H9 (cell line): ENCODE measurements at regions not wholly inside any gene's neighbourhood (a gene's known extent, or its start where the extent isn't known, plus 50 kb on each side); places are given as distances from the start of the nearest gene placed in this dataset.
A peak's percentile ranks its signal among the peaks of the same experiment; 100 is the strongest.

ENCODE experiments used
- DNase-seq: peaks from one replicate; pipeline ENCODE4 v3.0.0-alpha.2; 2017
- H2AFZ ChIP-seq: one replicate; pipeline ENCODE4 v1.6.1; 2013; ENCODE audit warnings: mild to moderate bottlenecking, low read length, control low read depth, moderate library complexity
- H2AK5ac ChIP-seq: 2 replicates; pipeline ENCODE4 v1.6.1; 2013; ENCODE audit warnings: low read length, control low read depth, mixed read lengths; ENCODE audit not compliant: insufficient read length
- H2BK120ac ChIP-seq: one replicate; pipeline ENCODE4 v1.6.1; 2013; ENCODE audit warnings: low read depth, mild to moderate bottlenecking, low read length, control low read depth, inconsistent platforms; ENCODE audit not compliant: poor library complexity, severe bottlenecking
- H2BK12ac ChIP-seq: 2 replicates; pipeline ENCODE4 v1.6.1; 2013; ENCODE audit warnings: low read length, control low read depth, mixed read lengths, low read depth; ENCODE audit not compliant: insufficient read length
- H2BK15ac ChIP-seq: 2 replicates; pipeline ENCODE4 v1.6.1; 2013; ENCODE audit warnings: low read depth, low read length, control low read depth
- H2BK20ac ChIP-seq: one replicate; pipeline ENCODE4 v1.6.1; 2013; ENCODE audit warnings: low read depth, mild to moderate bottlenecking, low read length, control low read depth, inconsistent platforms; ENCODE audit not compliant: poor library complexity, severe bottlenecking
- H2BK5ac ChIP-seq: 2 replicates; pipeline ENCODE4 v1.6.1; 2013; ENCODE audit warnings: low read length, control low read depth, mixed read lengths; ENCODE audit not compliant: insufficient read length
- H3K14ac ChIP-seq: 2 replicates; pipeline ENCODE4 v1.6.1; 2013; ENCODE audit warnings: low read length, control low read depth; ENCODE audit not compliant: insufficient read depth
- H3K18ac ChIP-seq: 2 replicates; pipeline ENCODE4 v1.6.1; 2013; ENCODE audit warnings: low read depth, mild to moderate bottlenecking, mixed read lengths, low read length, control low read depth; ENCODE audit not compliant: insufficient read length
- H3K23ac ChIP-seq: 2 replicates; pipeline ENCODE4 v1.6.1; 2013; ENCODE audit warnings: low read length, control low read depth, mixed read lengths, low read depth; ENCODE audit not compliant: insufficient read length
- H3K23me2 ChIP-seq: 2 replicates; pipeline ENCODE4 v1.6.1; 2013; ENCODE audit warnings: low read depth, mild to moderate bottlenecking, mixed read lengths, low read length, control low read depth; ENCODE audit not compliant: insufficient read length, poor library complexity, severe bottlenecking
- H3K27ac ChIP-seq: 2 replicates; pipeline ENCODE4 v1.5.1; 2013; ENCODE audit warnings: low read length, control low read depth, mixed read lengths, low read depth; ENCODE audit not compliant: insufficient read length
- H3K27me3 ChIP-seq: 2 replicates; pipeline ENCODE4 v1.6.1; 2013; ENCODE audit warnings: low read length, control low read depth, inconsistent platforms; ENCODE audit not compliant: insufficient read depth
- H3K4ac ChIP-seq: 2 replicates; pipeline ENCODE4 v1.6.1; 2013; ENCODE audit warnings: low read depth, mild to moderate bottlenecking, control low read depth, inconsistent platforms, low read length, moderate library complexity
- H3K4me1 ChIP-seq: 2 replicates; pipeline ENCODE4 v1.6.1; 2013; ENCODE audit warnings: low read length, control low read depth, inconsistent platforms; ENCODE audit not compliant: insufficient read depth
- H3K4me2 ChIP-seq: 2 replicates; pipeline ENCODE4 v1.6.1; 2013; ENCODE audit warnings: low read length, control low read depth, mixed read lengths; ENCODE audit not compliant: insufficient read length, insufficient read depth
- H3K56ac ChIP-seq: 2 replicates; pipeline ENCODE4 v1.6.1; 2013; ENCODE audit warnings: low read depth, mild to moderate bottlenecking, mixed read lengths, low read length, control low read depth; ENCODE audit not compliant: insufficient read length
- H3K79me1 ChIP-seq: 2 replicates; pipeline ENCODE4 v1.6.1; 2013; ENCODE audit warnings: low read depth, mild to moderate bottlenecking, moderate library complexity, low read length, control low read depth, inconsistent platforms; ENCODE audit not compliant: insufficient read depth, poor library complexity, severe bottlenecking
- H3K79me2 ChIP-seq: 2 replicates; pipeline ENCODE4 v1.6.1; 2013; ENCODE audit warnings: low read length, control low read depth, inconsistent platforms; ENCODE audit not compliant: insufficient read depth
- H3K9ac ChIP-seq: 2 replicates; pipeline ENCODE4 v1.6.1; 2013; ENCODE audit warnings: low read length, control low read depth, mixed read lengths; ENCODE audit not compliant: insufficient read length; ENCODE audit errors: extremely low read depth
- H3K9me3 ChIP-seq: one replicate; pipeline ENCODE4 v1.6.1; 2013; ENCODE audit warnings: low read depth, low read length, inconsistent platforms; ENCODE audit not compliant: control insufficient read depth
- H3T11ph ChIP-seq: one replicate; pipeline ENCODE4 v1.6.1; 2013; ENCODE audit warnings: mild to moderate bottlenecking, low read length, control low read depth, inconsistent platforms
- H4K20me1 ChIP-seq: one replicate; pipeline ENCODE4 v1.6.1; 2013; ENCODE audit not compliant: control insufficient read depth, insufficient read length, insufficient read depth
- H4K5ac ChIP-seq: 2 replicates; pipeline ENCODE4 v1.6.1; 2013; ENCODE audit warnings: low read depth, mild to moderate bottlenecking, mixed read lengths, low read length, control low read depth; ENCODE audit not compliant: insufficient read length
- H4K8ac ChIP-seq: replicated peaks from 2 replicates; pipeline ENCODE4 v1.6.1; 2013; ENCODE audit warnings: low read length, control low read depth, mixed read lengths, low read depth; ENCODE audit not compliant: insufficient read length
- H4K91ac ChIP-seq: 2 replicates; pipeline ENCODE4 v1.6.1; 2013; ENCODE audit warnings: low read depth, mild to moderate bottlenecking, moderate library complexity, mixed read lengths, low read length, control low read depth; ENCODE audit not compliant: insufficient read length
- H3K27ac Mint-ChIP-seq, 3 experiments: 2 replicates in 2 of 3; 3 replicates in 1 of 3; pipeline ENCODE4 v1.8.0; 2020 to 2021; ENCODE audit warnings: mixed read lengths in 3 of 3, mild to moderate bottlenecking in 1 of 3, moderate library complexity in 1 of 3
- H3K27me3 Mint-ChIP-seq: 2 replicates; pipeline ENCODE4 v1.8.0; 2021; ENCODE audit warnings: low read depth, mild to moderate bottlenecking, moderate library complexity, mixed read lengths
- H3K36me3 Mint-ChIP-seq, 3 experiments: 2 replicates in 2 of 3; 3 replicates in 1 of 3; pipeline ENCODE4 v1.8.0; 2020 to 2021; ENCODE audit warnings: low read depth in 3 of 3, mixed read lengths in 3 of 3; ENCODE audit not compliant: insufficient read depth in 1 of 3
- H3K4me1 Mint-ChIP-seq, 2 experiments: 2 replicates each; pipeline ENCODE4 v1.8.0; 2020; ENCODE audit warnings: mixed read lengths in 2 of 2
- H3K4me3 Mint-ChIP-seq, 2 experiments: 2 replicates in 1 of 2; 3 replicates in 1 of 2; pipeline ENCODE4 v1.8.0; 2020 to 2021; ENCODE audit warnings: mild to moderate bottlenecking in 2 of 2, mixed read lengths in 2 of 2, moderate library complexity in 1 of 2
- H3K9me3 Mint-ChIP-seq, 2 experiments: 2 replicates in 1 of 2; 3 replicates in 1 of 2; pipeline ENCODE4 v1.8.0; 2020; ENCODE audit warnings: mild to moderate bottlenecking in 2 of 2, mixed read lengths in 2 of 2, moderate library complexity in 1 of 2
- CTCF ChIP-seq: fragments of 200-600 bp; sonication (generic); conservative IDR thresholded peaks from 3 replicates; pipeline ENCODE4 v1.8.0; 2021; ENCODE audit warnings: antibody characterized with exemption, mild to moderate bottlenecking
- WGBS: extraction: QIAGEN DNeasy Blood & Tissue Kit; methylation state at CpG from one replicate; pipeline ENCODE4 v1.1.7; 2013; ENCODE audit warnings: missing lambda C conversion rate, low lambda C conversion rate, mixed read lengths; ENCODE audit not compliant: insufficient read length; ENCODE audit errors: extremely low coverage; 5-methylcytosine and 5-hydroxymethylcytosine counted together

GRCh38 chr20:60206259-60206658 lies 248.0 kb downstream of the CDH26 start:
- Histone ChIP-seq H3K18ac (no peak overlapping the region), H3K79me2 (no peaks in the 10 kb centered on the region), H2BK120ac (no peak overlapping the region), H3K23ac (no peak overlapping the region), H2AFZ (no peak overlapping the region), H4K91ac (no peak overlapping the region), H3K4me2 (no peak overlapping the region), H3K14ac (no peak overlapping the region), H2BK20ac (no peak overlapping the region), H3K4ac (no peak overlapping the region), H2BK15ac (no peak overlapping the region), H3T11ph (no peak overlapping the region), H2BK5ac (no peak overlapping the region), H3K9ac (no peak overlapping the region), H3K27ac (no peak overlapping the region), H3K23me2 (no peaks in the 10 kb centered on the region), H3K79me1 (no peaks in the 10 kb centered on the region), H4K8ac (no peak overlapping the region), H3K56ac (no peak overlapping the region), H3K4me1 (no peaks in the 10 kb centered on the region), H3K27me3 (no peaks in the 10 kb centered on the region), H4K20me1 (no peaks in the 10 kb centered on the region), H3K9me3 (no peaks in the 10 kb centered on the region), H2BK12ac (no peak overlapping the region), H2AK5ac (no peak overlapping the region), H4K5ac (no peak overlapping the region)
- Mint-ChIP-seq H3K36me3 (no peaks in the 10 kb centered on the region), H3K27me3 (peaks cover 10% of the 10 kb centered on the region), H3K4me1 (peaks cover 8 to 11% of the 10 kb centered on the region in 2 experiments; a peak in 2 of 4 replicates), H3K27ac (0 out of 7 replicates have a peak overlapping the region, but pooled peaks of 1 of the 3 experiments have one; percentile 64), H3K4me3 (no peak overlapping the region), H3K9me3 (no peaks in the 10 kb centered on the region; a peak in 2 of 5 replicates)
- DNase-seq, result peak; percentile 76
- TF ChIP-seq CTCF, result peak; percentile 69
- no CpG with 5 or more reads among the region's 3 CpGs for WGBS
